ENCODE measurements at regions not wholly inside any gene's neighbourhood (a gene's known extent, or its start where the extent isn't known, plus 50 kb on each side); places are given as distances from the start of the nearest gene placed in this dataset.

- intact Hi-C loops (cut with DNase I): no loop called here
- Histone ChIP-seq H3K36me3 (no peaks in the 10 kb centered on the region), H3K4me1 (peaks cover 0 to 17% (median 14%) of the 10 kb centered on the region in 4 donors), H3K9me3 (no peaks in the 10 kb centered on the region), H3K4me3 (no peak overlapping the region), H3K27ac (no peak overlapping the region), H3K27me3 (peaks cover 0 to 13% (median 0%) of the 10 kb centered on the region in 3 donors)
- TF ChIP-seq POLR2AphosphoS5 (IDR thresholded peaks at IDR 0.05) (no peak), EP300 (IDR thresholded peaks at IDR 0.05) (no peak), CTCF (IDR thresholded peaks at IDR 0.05) (no peak), POLR2A (IDR thresholded peaks at IDR 0.05) (no peak)
- 61 to 71% methylated on average over 19 of the region's 19 CpGs for WGBS, 2 donors
- no peak for DNase-seq
Observed at GRCh38 chr12:111154147-111154834, 214.6 kb downstream of the PHETA1 start.

- DNase-seq: no peak
- no peaks in the 10 kb centered on the region for H3K36me3 ChIP-seq
- H3K27ac ChIP-seq: no peak overlapping the region
- peaks cover 0 to 13% (median 0%) of the 10 kb centered on the region in 3 donors for H3K27me3 ChIP-seq
- WGBS, 2 donors: 91 to 92% methylated on average over 10 of the region's 10 CpGs
- peaks cover 0 to 17% (median 14%) of the 10 kb centered on the region in 4 donors for H3K4me1 ChIP-seq
- no peaks in the 10 kb centered on the region for H3K9me3 ChIP-seq
- no peak overlapping the region for H3K4me3 ChIP-seq
- TF ChIP-seq POLR2A (IDR thresholded peaks at IDR 0.05) (no peak), POLR2AphosphoS5 (IDR thresholded peaks at IDR 0.05) (no peak), EP300 (IDR thresholded peaks at IDR 0.05) (no peak), CTCF (IDR thresholded peaks at IDR 0.05) (no peak)
- intact Hi-C loops (cut with DNase I): no loop called here
Observed at GRCh38 chr12:111152561-111152960, 216.3 kb downstream of the PHETA1 start.

GRCh38 chr12:111150921-111151840, 217.7 kb downstream of the PHETA1 start:
- Histone ChIP-seq H3K27me3 (peaks cover 0 to 13% (median 0%) of the 10 kb centered on the region in 3 donors), H3K4me3 (no peak overlapping the region), H3K4me1 (peaks cover 0 to 17% (median 14%) of the 10 kb centered on the region in 4 donors), H3K27ac (no peak overlapping the region), H3K9me3 (no peaks in the 10 kb centered on the region), H3K36me3 (no peaks in the 10 kb centered on the region)
- TF ChIP-seq CTCF (IDR thresholded peaks at IDR 0.05) (no peak), EP300 (IDR thresholded peaks at IDR 0.05) (no peak), POLR2AphosphoS5 (IDR thresholded peaks at IDR 0.05) (no peak)
- 71 to 76% methylated on average over 20 of the region's 20 CpGs for whole genome bisulfite sequencing, 2 donors
- no peak for DNase-seq
- intact Hi-C loops (cut with DNase I): no loop called here

- Histone ChIP-seq H3K4me3 (no peak overlapping the region), H3K9me3 (no peaks in the 10 kb centered on the region), H3K4me1 (peaks cover 0 to 17% (median 14%) of the 10 kb centered on the region in 4 donors), H3K27me3 (peaks cover 0 to 9% (median 0%) of the 10 kb centered on the region in 3 donors), H3K36me3 (no peaks in the 10 kb centered on the region), H3K27ac (no peak overlapping the region)
- no peak for DNase-seq
- WGBS, 2 donors: 4 to 7% methylated on average over 7 of the region's 7 CpGs
- TF ChIP-seq CTCF (IDR thresholded peaks at IDR 0.05) (no peak), POLR2AphosphoS5 (IDR thresholded peaks at IDR 0.05) (no peak), EP300 (IDR thresholded peaks at IDR 0.05) (no peak), POLR2A (IDR thresholded peaks at IDR 0.05) (no peak)
- intact Hi-C loops (cut with DNase I): no loop called here
Observed at GRCh38 chr12:111150360-111150759, 218.5 kb downstream of the PHETA1 start.

Data from sigmoid colon (tissue), 6 donors.